ENCODE measurements at regions not wholly inside any gene's neighbourhood (a gene's known extent, or its start where the extent isn't known, plus 50 kb on each side); places are given as distances from the start of the nearest gene placed in this dataset.

- no peak overlapping the region for H4K91ac ChIP-seq (ENCODE audit: insufficient read depth, low read depth, low read length)
- H3K4me3 ChIP-seq (ENCODE audit: insufficient read depth, low read depth, low read length), result no peak overlapping the region
- H2AK9ac ChIP-seq (replicated peaks; ENCODE audit: low read depth, low read length, poor library complexity), result no peak overlapping the region
- ChIA-PET POLR2A (ENCODE audit: unreplicated experiment) (no interaction called here), CTCF (no interaction called here)
- no peaks in the 10 kb centered on the region for H3K4me1 ChIP-seq (ENCODE audit: control insufficient read depth, insufficient read depth, low read length)
- no peaks in the 10 kb centered on the region for H3K9me3 ChIP-seq (ENCODE audit: control insufficient read depth, insufficient read depth, low read length)
- no peak overlapping the region for H4K5ac ChIP-seq (ENCODE audit: low read depth, low read length)
- no peak overlapping the region for H2BK120ac ChIP-seq (ENCODE audit: low read depth, low read length)
- H2BK15ac ChIP-seq (ENCODE audit: low read depth, low read length), result no peak overlapping the region
- H3K18ac ChIP-seq (ENCODE audit: low read depth, low read length), result no peak overlapping the region
- no peaks in the 10 kb centered on the region for H3K36me3 ChIP-seq (ENCODE audit: control insufficient read depth, insufficient read depth, low read length)
- H3K9me1 ChIP-seq (ENCODE audit: insufficient read depth, low read length), result no peaks in the 10 kb centered on the region
- H4K8ac ChIP-seq (ENCODE audit: low read depth in 2 of 2, low read length in 2 of 2), result no peak overlapping the region
- WGBS, 2 experiments (ENCODE audit: extremely low coverage in 2 of 2, insufficient read length in 1 of 2), result no CpG with 5 or more reads among the region's 7 CpGs
- ATAC-seq (ENCODE audit: low read depth) (no peak), DNase-seq (no peak)
- H3K56ac ChIP-seq (ENCODE audit: extremely low read depth, insufficient read depth, low read length), result no peak overlapping the region
- no peak overlapping the region for H3K4me2 ChIP-seq (ENCODE audit: low read depth, low read length)
- no TSS peak for BruUV-seq (replicated peaks)
- no peak overlapping the region for H2AK5ac ChIP-seq (ENCODE audit: low read depth, low read length)
- H4K20me1 ChIP-seq (ENCODE audit: insufficient read depth, low read length), result no peaks in the 10 kb centered on the region
- no peak overlapping the region for H2AFZ ChIP-seq (replicated peaks; ENCODE audit: low read length, poor library complexity)
- no peak overlapping the region for H3K4ac ChIP-seq (ENCODE audit: low read depth, low read length)
- no peak overlapping the region for H3K9ac ChIP-seq (ENCODE audit: low read depth, low read length)
- no peak for TF ChIP-seq NFE2L2 (IDR thresholded peaks at IDR 0.05; ENCODE audit: low read depth, low read length)
- no peak for TF ChIP-seq CHD1 (IDR thresholded peaks at IDR 0.05; ENCODE audit: low read depth, low read length)
- no peak overlapping the region for H2BK20ac ChIP-seq (ENCODE audit: low read depth, low read length)
- dilution Hi-C loops (cut with HindIII; ENCODE audit: low sequenced_read_pairs, unreplicated experiment) (no loop called here), in situ Hi-C loops (cut with MboI; ENCODE audit: low sequenced_read_pairs) (no loop called here), intact Hi-C loops (cut with micrococcal nuclease) (no loop called here)
- no peak overlapping the region for H3K23ac ChIP-seq (ENCODE audit: low read depth, low read length)
- H3K14ac ChIP-seq (replicated peaks; ENCODE audit: low read depth, low read length), result no peak overlapping the region
- H3K27ac ChIP-seq (ENCODE audit: insufficient read depth, low read length), result no peak overlapping the region
- H3K79me1 ChIP-seq (ENCODE audit: low read depth in 1 of 2, low read length in 2 of 2), result no peaks in the 10 kb centered on the region
- H2BK5ac ChIP-seq (ENCODE audit: low read depth, low read length, poor library complexity, severe bottlenecking), result no peak overlapping the region
- H3K27me3 ChIP-seq (ENCODE audit: control insufficient read depth, insufficient read depth, low read length), result no peaks in the 10 kb centered on the region
These were observed 151.8 kb upstream of the KIT start for GRCh38 chr4:54505996-54506395.

Data from IMR-90 (cell line).